WERI-Rb-1 (cell line): ENCODE measurements at regions not wholly inside any gene's neighbourhood (a gene's known extent, or its start where the extent isn't known, plus 50 kb on each side); places are given as distances from the start of the nearest gene placed in this dataset.

ENCODE experiments used
- DNase-seq: peaks from one replicate; pipeline ENCODE4 v3.0.0-alpha.2; 2020
- H3K27ac ChIP-seq: fragments of 250-450 bp; sonication (Bioruptor Pico); 2 replicates; pipeline ENCODE4 v1.5.1; 2020; ENCODE audit warnings: mild to moderate bottlenecking, moderate library complexity
- H3K27me3 ChIP-seq: fragments of 250-450 bp; sonication (Bioruptor Pico); 2 replicates; pipeline ENCODE4 v1.5.1; 2021; ENCODE audit warnings: mild to moderate bottlenecking, low read depth, moderate library complexity; ENCODE audit not compliant: insufficient read depth, severe bottlenecking
- H3K36me3 ChIP-seq: fragments of 250-450 bp; sonication (Bioruptor Pico); 2 replicates; pipeline ENCODE4 v1.5.1; 2020; ENCODE audit warnings: mild to moderate bottlenecking, moderate library complexity
- H3K4me3 ChIP-seq: 2 replicates; pipeline ENCODE4 v1.5.1; 2011; ENCODE audit warnings: low read depth, mild to moderate bottlenecking, control low read depth, low read length
- H3K9me3 ChIP-seq: fragments of 250-450 bp; sonication (Bioruptor Pico); 2 replicates; pipeline ENCODE4 v1.5.1; 2021; ENCODE audit warnings: mild to moderate bottlenecking, moderate library complexity; ENCODE audit not compliant: severe bottlenecking
- CTCF ChIP-seq: IDR thresholded peaks from 2 replicates; pipeline ENCODE4 v1.5.1; 2011; ENCODE audit warnings: low read depth, mild to moderate bottlenecking, control low read depth, inconsistent platforms, low read length

DNA sequence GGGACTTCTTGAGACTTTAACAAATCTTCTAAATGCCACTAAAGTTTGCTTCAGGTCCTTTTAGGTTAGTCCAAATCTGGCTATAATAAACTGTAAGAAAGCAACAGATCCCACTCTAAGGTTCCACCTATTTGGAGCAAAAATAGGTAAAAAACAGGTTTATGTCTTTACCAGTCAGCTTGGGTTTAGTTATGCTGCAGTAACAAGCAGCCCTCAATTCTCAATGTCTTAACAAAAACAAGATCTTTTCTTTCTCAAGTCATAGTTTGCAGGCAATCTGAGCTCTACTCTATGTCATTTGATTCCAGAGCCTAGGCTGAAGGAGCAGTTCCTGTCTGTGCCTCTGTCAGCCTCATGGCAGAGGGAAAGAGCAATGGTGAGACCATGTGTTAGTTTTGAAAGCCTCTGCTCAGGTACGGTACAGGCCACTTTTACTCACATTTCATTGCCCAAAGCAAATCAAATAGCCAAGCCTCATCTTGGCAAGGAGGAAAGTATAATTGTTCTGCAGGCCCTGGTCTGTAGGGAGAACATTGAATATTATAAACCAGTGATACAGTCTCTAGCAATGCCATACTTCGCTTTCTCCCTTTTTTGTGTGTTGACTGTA is 108.6 kb downstream of the CD83 start:
- Histone ChIP-seq H3K9me3 (no peaks in the 10 kb centered on the region), H3K27ac (no peak overlapping the region), H3K36me3 (no peaks in the 10 kb centered on the region), H3K4me3 (no peak overlapping the region), H3K27me3 (no peaks in the 10 kb centered on the region)
- DNase-seq, result no peak
- TF ChIP-seq CTCF, result no peak

GRCh38 chr6:14228571-14228970 is 111.0 kb downstream of the CD83 start:
- H3K36me3 ChIP-seq, result no peaks in the 10 kb centered on the region
- H3K9me3 ChIP-seq, result no peaks in the 10 kb centered on the region
- no peak overlapping the region for H3K4me3 ChIP-seq
- H3K27me3 ChIP-seq, result no peaks in the 10 kb centered on the region
- H3K27ac ChIP-seq, result no peak overlapping the region
- no peak for DNase-seq
- TF ChIP-seq CTCF, result no peak

GRCh38 chr6:14231071-14231483 is 113.5 kb downstream of the CD83 start:
- Histone ChIP-seq H3K4me3 (no peak overlapping the region), H3K27me3 (no peaks in the 10 kb centered on the region), H3K9me3 (no peaks in the 10 kb centered on the region), H3K27ac (no peak overlapping the region), H3K36me3 (no peaks in the 10 kb centered on the region)
- no peak for TF ChIP-seq CTCF
- DNase-seq, result no peak

GRCh38 chr6:14231501-14232280 is 114.1 kb downstream of the CD83 start:
- Histone ChIP-seq H3K36me3 (no peaks in the 10 kb centered on the region), H3K9me3 (no peaks in the 10 kb centered on the region), H3K27me3 (no peaks in the 10 kb centered on the region), H3K4me3 (no peak overlapping the region), H3K27ac (no peak overlapping the region)
- TF ChIP-seq CTCF, result no peak
- no peak for DNase-seq

- Histone ChIP-seq H3K27ac (no peak overlapping the region), H3K36me3 (no peaks in the 10 kb centered on the region), H3K9me3 (no peaks in the 10 kb centered on the region), H3K27me3 (no peaks in the 10 kb centered on the region), H3K4me3 (no peak overlapping the region)
- no peak for DNase-seq
- TF ChIP-seq CTCF, result no peak
Measured at GRCh38 chr6:14232889-14233288, 115.3 kb downstream of the CD83 start.
